GM21619 (cell line): ENCODE measurements at regions not wholly inside any gene's neighbourhood (a gene's known extent, or its start where the extent isn't known, plus 50 kb on each side); places are given as distances from the start of the nearest gene placed in this dataset.
"Not testable (repeated sequence)": the region's sequence is repeated elsewhere in the genome, so short reads cannot be mapped to it uniquely, and the experiment has no call there.

ENCODE experiments used
- ATAC-seq: cut with Tn5 transposase; IDR thresholded peaks from one replicate; pipeline ENCODE4 v1.9.1; 2021; ENCODE audit not compliant: unreplicated experiment

- no peak for ATAC-seq
Observed at GRCh38 chrX:74085642-74086236, 218.2 kb upstream of the ZCCHC13 start.

GRCh38 chrX:74080165-74080564 is 223.8 kb upstream of the ZCCHC13 start:
- no peak for ATAC-seq

- no peak for ATAC-seq
Observed at GRCh38 chrX:74065831-74066390, 213.4 kb upstream of the XIST start.

GRCh38 chrX:74063426-74064155 is 211.1 kb upstream of the XIST start:
- ATAC-seq, result no peak

GRCh38 chrX:74061879-74062278 is 209.4 kb upstream of the XIST start:
- ATAC-seq, result no peak

GRCh38 chrX:74049126-74049525 is 196.6 kb upstream of the XIST start:
- ATAC-seq, result no peak

- ATAC-seq, result not testable (repeated sequence)
Observed at GRCh38 chrX:74034066-74034465, 181.6 kb upstream of the XIST start.

- ATAC-seq, result not testable (repeated sequence)
Observed at GRCh38 chrX:74031527-74031926, 179.0 kb upstream of the XIST start.

- not testable (repeated sequence) for ATAC-seq
Observed at GRCh38 chrX:74030766-74031165, 178.3 kb upstream of the XIST start.

- ATAC-seq, result not testable (repeated sequence)
Observed at GRCh38 chrX:74025145-74025544, 172.6 kb upstream of the XIST start.

- ATAC-seq, result no peak
Observed at GRCh38 chrX:74023203-74023602, 170.7 kb upstream of the XIST start.

- ATAC-seq, result no peak
Observed at GRCh38 chrX:74018253-74018652, 165.7 kb upstream of the XIST start.

GRCh38 chrX:74015379-74016019 is 163.0 kb upstream of the XIST start:
- ATAC-seq, result peak; percentile 78

- no peak for ATAC-seq
Observed at GRCh38 chrX:74009041-74009440, 156.5 kb upstream of the XIST start.

- ATAC-seq, result no peak
Observed at GRCh38 chrX:73992019-73992418, 139.5 kb upstream of the XIST start.

- ATAC-seq, result no peak
Observed at GRCh38 chrX:73987166-73987565, 134.7 kb upstream of the XIST start.

GRCh38 chrX:73979551-73980131 is 127.1 kb upstream of the XIST start:
- no peak for ATAC-seq

GRCh38 chrX:73977542-73978169 is 125.1 kb upstream of the XIST start:
- ATAC-seq, result no peak

GRCh38 chrX:73967461-73967860 is 114.9 kb upstream of the XIST start:
- not testable (repeated sequence) for ATAC-seq

GRCh38 chrX:73965833-73966232 is 113.3 kb upstream of the XIST start:
- ATAC-seq, result no peak

GRCh38 chrX:73964579-73964978 is 112.1 kb upstream of the XIST start:
- no peak for ATAC-seq
